Stimulated activated CD4-positive, alpha-beta T cell treated with anti-CD3 and anti-CD28 coated beads, Interleukin-1b, Interleukin-23, amount 100 ng/mL, for 4 hours (primary cell): ENCODE measurements at regions not wholly inside any gene's neighbourhood (a gene's known extent, or its start where the extent isn't known, plus 50 kb on each side); places are given as distances from the start of the nearest gene placed in this dataset.

Source experiments
- DNase-seq, 2 donors: peaks; one replicate each; pipeline ENCODE4 v3.0.0-alpha.2; 2020; ENCODE audit warnings: low read depth in 2 of 2

- no peak for DNase-seq
These were observed 69.6 kb upstream of the GGTA1 start for GRCh38 chr9:121569266-121569648.

DNA sequence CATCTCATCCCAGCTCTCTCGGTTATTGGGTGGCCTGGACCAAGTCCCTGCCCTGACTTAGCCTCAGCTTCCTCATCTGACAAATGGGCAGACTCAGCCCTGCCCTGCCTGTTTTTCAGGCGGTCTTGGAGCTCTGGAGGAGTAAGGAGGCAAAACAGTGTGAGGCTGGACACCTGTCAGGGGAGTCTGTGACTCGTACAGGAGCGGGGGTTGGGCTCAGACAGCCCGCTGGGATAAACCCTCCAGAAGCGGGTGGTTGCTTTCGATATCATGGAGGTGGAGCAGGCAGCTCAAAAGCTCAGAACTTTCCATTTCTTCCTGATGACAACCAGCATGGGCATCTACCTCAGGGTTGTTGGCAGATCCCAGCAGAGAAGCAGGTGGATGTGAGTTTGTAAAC lies 72.9 kb upstream of the GGTA1 start:
- no peak for DNase-seq

- no peak for DNase-seq
These were observed 74.3 kb upstream of the GGTA1 start for GRCh38 chr9:121573717-121574485.

DNA sequence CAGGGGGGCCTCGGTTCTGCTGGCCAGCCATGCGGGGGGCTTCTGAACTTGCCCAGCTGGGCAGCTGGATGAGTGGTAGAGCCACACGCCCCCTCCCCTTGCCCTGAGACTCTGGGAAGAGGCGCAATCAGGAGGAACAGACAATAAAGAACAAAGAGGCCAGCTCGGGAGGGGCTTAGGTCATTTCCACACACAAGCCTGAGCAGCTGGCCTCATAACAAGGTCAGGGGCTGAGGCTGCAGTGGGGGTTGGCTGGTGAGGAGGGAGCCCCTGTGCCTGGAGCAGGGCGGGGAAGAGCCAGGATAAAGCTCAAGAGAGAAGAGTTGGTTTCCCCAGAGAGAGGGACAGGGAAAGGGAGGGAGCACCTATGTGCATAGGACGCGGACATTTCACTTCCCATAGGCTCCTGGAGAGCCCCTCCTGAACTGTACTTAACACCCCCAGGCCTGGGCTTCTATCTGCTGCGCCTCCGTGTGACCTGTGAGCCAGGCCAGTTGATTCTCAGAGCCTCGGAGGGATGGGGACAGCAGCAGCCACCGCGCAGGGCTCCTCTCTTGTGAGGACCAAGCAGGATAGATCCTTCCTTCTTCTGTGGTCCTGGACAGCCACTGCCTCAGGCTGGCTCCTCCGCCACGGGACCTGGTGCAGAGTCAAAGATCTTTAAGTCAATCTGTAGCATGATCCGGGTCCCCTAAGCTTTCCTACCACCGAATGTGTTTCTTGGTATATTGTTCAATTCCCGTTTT lies 75.3 kb upstream of the GGTA1 start:
- no peak for DNase-seq

DNA sequence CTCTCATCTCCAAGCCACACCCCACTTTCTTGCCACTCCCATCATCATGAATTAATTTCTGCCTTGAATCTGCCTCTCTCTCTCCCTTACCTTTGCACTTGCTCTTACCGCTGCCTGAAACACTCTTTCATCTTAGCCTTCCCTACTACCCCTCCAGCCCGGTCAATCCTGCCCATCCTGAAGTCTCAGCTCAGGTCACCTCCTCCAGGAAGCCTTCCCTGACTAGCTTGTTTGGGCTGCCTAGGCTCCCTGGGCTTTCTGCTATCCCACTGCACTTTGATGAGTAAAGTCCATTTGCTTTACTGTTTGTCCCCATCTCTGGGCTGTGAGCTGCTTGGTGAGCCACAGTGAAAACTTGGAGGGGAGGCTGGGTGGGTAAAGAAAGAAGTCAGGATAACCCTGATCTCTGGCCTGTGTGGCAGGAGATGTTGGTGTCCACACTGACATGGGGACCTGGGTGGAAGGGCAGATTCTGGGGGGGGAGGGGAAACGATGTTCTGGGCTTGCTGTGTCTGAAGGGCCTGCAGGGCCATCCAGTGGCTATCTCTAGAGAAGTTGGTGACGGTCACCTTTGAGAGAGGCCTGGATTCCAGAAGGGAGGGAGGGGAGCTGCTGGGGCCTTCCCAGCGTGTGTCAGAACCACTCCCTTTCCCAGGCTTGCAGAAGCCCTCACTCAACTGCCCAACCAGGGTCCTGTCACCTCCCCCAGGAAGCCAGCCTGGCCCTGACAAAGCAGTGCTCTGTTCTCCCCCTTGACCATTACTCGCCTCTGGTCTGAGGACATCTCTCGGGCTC lies 75.0 kb upstream of the DAB2IP start:
- no peak for DNase-seq

DNA sequence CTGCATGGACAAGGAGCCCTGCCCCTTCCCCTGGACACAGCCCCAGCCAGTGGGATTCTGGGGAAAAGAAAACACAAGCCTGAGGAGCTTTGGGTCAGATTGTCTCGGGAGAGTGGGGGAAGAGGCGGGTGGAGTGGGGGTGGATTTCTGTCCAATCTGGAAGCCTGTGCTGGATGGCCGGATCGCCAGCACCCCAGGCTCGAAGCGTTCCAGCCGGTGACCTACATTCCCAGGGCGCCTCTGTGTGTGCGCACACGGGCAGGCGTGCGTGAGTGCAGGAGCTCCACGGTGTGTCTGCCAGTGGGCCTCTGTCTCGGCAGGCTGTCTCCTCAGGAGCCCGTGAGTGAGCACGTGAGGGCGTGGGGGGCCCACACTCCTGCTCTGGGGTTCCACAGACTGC lies 74.3 kb upstream of the DAB2IP start:
- no peak for DNase-seq

DNA sequence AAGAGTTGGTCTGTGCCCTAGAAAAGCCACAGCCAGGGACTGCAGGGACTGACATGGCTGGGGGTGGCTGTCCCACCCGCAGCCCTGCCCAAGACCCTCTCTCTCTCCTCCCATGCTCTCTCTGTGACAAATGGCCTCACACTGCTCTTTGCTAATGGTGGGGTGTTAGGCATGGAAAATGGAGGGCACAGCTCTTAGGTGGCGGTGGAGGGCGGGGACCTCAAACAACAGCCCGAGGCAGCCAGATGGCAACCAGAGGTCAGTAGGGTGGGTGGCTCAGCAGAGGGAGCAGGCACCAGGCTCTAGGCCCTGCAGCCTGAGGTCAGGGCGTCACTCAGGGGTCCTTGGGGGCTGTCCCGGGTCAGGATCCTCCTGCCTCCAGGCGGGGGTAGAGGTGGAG lies 73.9 kb upstream of the DAB2IP start:
- no peak for DNase-seq

DNA sequence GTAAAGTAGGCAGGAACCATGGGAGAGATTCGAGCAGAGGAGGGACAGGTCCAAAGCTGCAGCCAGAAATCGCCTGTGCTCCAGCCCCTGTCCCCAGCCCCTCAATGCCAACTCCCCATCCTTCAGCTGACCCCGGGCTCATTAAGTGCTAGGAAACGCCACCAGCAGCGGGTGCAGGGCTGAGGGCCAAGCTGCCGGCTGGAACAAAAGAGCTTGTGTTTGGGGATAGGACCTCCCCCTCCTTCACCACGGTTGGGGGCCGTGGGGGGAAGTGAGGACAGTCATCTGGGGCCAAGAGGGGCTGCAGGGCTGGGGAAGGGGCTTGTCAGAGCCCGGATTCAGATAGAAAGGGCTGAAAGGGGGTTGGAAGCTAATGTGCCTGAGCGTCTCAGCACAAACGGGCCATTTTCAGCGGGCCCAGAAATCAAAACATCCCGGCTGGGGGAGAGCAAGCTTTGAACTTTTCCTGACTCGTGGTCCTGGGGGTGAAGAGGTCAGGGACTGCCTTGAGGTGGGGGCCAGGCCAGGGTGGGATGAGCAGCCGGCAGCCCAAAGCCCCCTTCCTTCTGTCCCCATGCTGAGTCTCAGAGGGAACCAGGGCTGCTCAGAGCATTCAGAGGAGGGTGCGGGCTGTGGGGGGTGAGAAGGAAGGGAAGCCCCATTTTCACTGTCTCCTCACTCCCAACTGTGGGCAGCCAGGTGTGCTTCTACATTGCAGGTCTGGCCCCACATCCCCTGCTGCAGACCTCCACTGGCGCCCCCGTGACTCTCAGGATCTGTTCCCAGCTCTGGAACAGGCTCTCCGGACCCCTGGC lies 69.4 kb upstream of the DAB2IP start:
- no peak for DNase-seq

DNA sequence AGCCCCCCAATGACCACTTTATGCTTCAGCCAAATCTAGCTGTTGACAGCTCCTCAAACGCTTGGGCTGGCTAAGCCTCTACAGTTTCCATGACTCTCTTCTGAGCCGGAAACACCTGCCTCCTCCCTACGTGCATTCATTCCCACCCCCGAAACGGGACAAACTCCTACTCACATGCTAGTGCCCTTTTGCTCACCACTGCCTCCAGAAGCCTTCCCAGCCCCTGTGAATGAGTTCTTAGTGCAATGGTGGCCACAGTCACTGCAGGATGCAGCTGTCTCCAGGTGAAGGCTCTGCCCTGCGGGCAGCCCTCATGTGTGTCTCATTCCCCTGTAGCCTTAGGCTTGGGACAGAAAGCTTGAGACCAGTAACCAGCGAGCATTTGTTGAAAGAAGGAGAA lies 68.8 kb upstream of the DAB2IP start:
- no peak for DNase-seq

GRCh38 chr9:121584421-121584820 lies 67.0 kb upstream of the DAB2IP start:
- no peak for DNase-seq

DNA sequence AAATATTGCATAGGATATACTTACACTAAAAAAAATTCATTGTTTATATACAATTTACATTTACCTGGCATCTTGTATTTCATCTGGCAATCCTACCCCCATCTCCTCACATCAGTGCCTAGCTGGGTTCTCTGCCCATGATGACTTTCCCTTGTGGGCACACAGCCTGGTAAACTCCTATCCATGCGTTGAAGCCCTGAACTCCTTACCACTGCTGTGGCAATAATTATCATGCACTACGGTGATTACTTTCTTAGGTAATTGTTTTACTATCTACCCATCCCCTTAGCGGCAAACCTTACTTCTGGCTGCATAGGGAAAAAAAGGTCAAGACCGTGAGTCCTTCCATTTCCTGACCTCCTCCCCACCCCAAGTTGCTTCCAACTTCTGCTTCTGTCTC lies 63.6 kb upstream of the DAB2IP start:
- no peak for DNase-seq

DNA sequence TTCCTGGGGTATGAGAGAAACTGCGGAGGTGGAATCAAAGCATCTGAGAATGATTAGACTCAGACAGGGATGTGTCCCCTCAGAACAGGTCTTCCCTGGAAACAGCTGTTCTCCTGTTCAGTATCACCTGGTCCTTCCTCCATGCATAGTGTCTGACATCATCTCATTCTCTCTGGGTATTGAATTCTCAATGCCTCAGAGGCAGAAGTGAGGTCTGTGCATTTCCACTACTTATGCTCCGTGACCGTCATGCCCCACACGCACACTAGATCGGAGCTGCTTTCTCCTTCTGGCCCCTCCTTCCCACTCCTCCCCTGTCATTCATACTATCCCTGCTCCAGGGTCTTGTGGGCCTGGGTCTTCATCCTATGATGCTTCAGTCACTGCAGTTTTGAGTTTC lies 61.4 kb upstream of the DAB2IP start:
- DNase-seq = no peak

- DNase-seq = no peak
These were observed 59.2 kb upstream of the DAB2IP start for GRCh38 chr9:121592265-121592664.

GRCh38 chr9:121593066-121593465 lies 58.4 kb upstream of the DAB2IP start:
- no peak for DNase-seq

DNA sequence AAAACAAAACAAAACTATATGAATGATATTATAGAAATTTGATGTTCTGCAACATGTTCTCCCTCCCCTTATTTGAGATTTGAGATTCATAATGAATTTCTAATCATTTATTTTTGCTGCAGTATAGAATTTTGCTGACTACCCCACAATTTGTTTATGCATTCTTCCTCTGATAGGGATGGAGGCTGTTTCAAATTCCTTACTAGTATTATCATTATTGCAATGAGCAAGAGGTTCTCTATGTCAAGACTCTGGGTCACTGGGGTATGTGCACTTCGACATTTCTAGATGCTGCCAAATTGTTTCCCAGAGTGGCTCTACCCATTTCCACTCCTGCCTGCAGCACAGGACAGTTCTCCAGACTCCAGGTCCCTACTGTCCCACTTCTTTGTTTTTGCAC lies 54.9 kb upstream of the DAB2IP start:
- no peak for DNase-seq

GRCh38 chr9:121597698-121598166 lies 53.7 kb upstream of the DAB2IP start:
- no peak for DNase-seq

GRCh38 chr9:121598167-121598964 lies 53.1 kb upstream of the DAB2IP start:
- DNase-seq = no peak

DNA sequence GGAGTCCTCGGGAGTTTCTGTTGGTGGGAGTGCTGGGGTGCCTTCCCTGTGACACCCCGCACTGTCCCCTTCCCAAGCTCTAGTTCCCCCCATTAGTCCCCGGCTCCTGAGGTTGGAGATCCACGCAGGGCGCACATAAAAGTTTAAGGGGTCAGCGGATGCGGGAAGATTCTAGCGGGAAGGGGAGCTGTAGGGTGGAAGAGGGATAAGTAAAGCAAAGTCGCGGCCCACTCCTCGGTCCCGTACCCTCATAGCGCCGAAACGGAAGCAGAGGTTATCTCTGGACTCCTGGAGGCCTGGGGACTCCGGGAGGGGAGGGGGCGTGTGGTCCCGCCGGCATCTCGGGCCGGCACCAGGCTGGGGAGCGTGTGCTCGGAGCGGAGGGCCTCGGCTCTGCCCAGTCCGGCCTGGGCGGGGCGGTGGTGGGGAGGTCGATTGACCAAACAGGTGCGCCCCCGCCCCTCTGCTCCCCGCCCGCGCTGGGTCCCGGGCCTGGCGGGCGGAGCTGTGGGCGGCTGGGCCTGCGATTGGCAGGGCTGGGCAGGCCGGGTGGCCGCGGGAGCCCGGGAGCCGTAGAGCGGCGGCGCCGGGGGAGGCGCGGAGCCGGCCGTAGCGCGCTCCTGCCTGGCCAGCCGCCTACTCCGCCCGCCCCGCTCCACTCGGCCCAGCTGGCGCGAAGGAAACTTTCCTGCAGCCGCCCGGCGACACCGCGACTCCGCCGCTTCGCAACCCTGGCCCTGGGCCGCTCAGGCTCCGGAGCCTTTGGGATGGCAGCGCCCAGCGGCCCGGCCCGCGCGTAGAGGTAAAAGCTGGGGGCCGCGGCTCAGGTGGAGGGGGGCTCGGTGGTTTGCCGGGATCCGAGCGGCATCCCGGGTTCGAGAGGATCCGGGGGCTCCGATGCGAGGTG lies 52.2 kb upstream of the DAB2IP start:
- no peak for DNase-seq

DNA sequence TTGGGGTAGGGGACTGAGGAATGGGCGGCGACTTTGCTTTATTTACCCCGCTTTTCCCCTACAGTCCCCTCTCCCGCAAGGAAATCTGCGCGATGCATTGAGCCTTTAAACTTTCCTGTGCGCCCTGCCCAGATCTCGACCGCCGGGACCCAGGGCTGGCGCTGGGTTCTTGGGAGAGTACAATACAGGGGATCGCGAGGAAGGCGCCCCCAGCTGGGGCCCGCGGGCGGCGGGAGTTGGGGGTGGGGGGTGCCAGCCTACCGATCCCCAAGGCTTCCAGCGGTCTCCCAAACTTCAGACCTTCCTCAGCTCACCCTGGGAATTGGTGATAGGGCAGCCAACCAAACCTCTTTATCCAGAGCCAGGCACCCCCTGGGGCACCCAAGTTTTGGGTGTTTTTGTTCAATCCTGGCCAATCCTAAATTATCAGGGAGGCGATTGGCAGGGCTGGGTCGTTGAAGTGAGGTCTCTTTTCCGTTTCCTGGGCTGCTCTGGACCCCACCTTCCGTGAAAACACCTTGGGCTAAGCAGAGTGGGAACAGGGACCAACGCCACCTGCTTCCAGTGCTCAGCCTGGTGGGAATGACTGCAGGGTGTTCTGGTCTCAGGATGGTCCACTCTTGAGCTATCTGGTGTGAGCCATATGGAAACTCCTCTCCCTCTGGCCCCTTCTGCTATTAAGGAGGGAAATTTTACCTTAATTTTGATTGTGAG lies 51.4 kb upstream of the DAB2IP start:
- no peak for DNase-seq
